WERI-Rb-1 (cell line): ENCODE measurements at regions not wholly inside any gene's neighbourhood (a gene's known extent, or its start where the extent isn't known, plus 50 kb on each side); places are given as distances from the start of the nearest gene placed in this dataset.

ENCODE experiments used
- DNase-seq: peaks from one replicate; pipeline ENCODE4 v3.0.0-alpha.2; 2020
- H3K27ac ChIP-seq: fragments of 250-450 bp; sonication (Bioruptor Pico); 2 replicates; pipeline ENCODE4 v1.5.1; 2020; ENCODE audit warnings: mild to moderate bottlenecking, moderate library complexity
- H3K27me3 ChIP-seq: fragments of 250-450 bp; sonication (Bioruptor Pico); 2 replicates; pipeline ENCODE4 v1.5.1; 2021; ENCODE audit warnings: mild to moderate bottlenecking, low read depth, moderate library complexity; ENCODE audit not compliant: insufficient read depth, severe bottlenecking
- H3K36me3 ChIP-seq: fragments of 250-450 bp; sonication (Bioruptor Pico); 2 replicates; pipeline ENCODE4 v1.5.1; 2020; ENCODE audit warnings: mild to moderate bottlenecking, moderate library complexity
- H3K4me3 ChIP-seq: 2 replicates; pipeline ENCODE4 v1.5.1; 2011; ENCODE audit warnings: low read depth, mild to moderate bottlenecking, control low read depth, low read length
- H3K9me3 ChIP-seq: fragments of 250-450 bp; sonication (Bioruptor Pico); 2 replicates; pipeline ENCODE4 v1.5.1; 2021; ENCODE audit warnings: mild to moderate bottlenecking, moderate library complexity; ENCODE audit not compliant: severe bottlenecking
- TF ChIP-seq, protein P1 (sequence below): IDR thresholded peaks from 2 replicates; pipeline ENCODE4 v1.5.1; 2011; ENCODE audit warnings: low read depth, mild to moderate bottlenecking, control low read depth, inconsistent platforms, low read length

DNA sequence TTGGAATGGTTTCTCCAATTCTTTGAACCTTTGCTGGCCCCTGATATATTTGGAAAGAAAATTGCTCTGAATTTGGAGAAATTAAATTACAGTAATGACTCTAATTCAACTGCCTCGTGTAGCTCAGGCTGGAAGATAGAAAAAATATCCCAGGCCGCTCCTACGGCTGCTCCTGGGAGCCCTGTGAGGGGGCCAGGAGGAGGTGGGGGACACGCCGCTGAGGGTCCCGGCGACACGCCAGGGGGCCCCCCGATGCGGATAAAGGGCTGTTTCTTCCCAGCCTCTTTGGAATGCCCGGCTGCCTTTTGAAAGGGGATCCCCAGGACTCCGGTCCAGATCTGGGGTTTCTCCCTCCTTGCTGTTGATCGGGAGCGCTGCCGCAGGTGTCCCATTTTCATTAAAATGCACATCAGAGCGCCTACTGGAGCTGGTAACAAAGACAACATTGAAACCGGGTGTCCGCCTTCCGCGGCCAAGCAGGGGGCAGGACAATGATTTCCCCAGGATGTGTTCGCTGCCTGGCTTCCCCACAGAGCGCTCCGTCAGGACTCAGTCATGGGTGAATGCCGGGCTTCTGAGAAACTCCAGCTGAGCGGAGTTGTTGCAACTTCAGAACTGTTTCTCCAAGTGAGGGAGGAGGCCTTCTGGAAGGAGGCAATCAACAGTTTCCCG lies 200.1 kb upstream of the KBTBD8 start:
- Histone ChIP-seq H3K4me3 (no peak overlapping the region), H3K27me3 (no peaks in the 10 kb centered on the region), H3K36me3 (no peaks in the 10 kb centered on the region), H3K9me3 (peaks cover 3% of the 10 kb centered on the region), H3K27ac (no peak overlapping the region)
- TF ChIP-seq, protein P1, sequence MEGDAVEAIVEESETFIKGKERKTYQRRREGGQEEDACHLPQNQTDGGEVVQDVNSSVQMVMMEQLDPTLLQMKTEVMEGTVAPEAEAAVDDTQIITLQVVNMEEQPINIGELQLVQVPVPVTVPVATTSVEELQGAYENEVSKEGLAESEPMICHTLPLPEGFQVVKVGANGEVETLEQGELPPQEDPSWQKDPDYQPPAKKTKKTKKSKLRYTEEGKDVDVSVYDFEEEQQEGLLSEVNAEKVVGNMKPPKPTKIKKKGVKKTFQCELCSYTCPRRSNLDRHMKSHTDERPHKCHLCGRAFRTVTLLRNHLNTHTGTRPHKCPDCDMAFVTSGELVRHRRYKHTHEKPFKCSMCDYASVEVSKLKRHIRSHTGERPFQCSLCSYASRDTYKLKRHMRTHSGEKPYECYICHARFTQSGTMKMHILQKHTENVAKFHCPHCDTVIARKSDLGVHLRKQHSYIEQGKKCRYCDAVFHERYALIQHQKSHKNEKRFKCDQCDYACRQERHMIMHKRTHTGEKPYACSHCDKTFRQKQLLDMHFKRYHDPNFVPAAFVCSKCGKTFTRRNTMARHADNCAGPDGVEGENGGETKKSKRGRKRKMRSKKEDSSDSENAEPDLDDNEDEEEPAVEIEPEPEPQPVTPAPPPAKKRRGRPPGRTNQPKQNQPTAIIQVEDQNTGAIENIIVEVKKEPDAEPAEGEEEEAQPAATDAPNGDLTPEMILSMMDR, result no peak
- DNase-seq, result no peak

DNA sequence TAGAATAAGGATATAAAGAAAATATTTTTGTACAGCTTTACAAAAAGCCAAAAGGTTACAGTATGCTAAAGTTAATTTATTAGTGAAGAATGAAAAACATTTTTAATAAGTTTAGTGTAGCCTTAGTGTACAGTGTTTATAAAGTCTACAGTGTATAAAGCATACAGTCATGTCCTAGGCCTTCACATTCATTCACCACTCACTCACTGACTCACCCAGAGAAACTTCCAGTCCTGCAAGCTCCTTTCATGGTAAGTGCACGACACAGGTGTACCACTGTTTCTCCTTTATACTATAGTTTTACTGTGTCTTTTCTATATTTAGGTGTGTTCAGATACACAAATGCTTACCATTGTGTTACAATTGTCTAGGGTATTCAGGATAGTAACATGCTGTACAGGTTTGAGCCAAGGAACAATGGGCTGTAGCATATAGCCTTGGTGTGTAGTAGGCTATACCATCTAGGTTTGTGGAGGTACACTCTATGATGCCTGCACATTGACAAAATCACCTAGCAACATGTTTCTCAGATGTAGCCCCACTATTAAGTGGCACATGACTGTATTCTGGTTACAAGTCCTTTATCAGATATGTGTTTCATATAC lies 197.1 kb upstream of the KBTBD8 start:
- peaks cover 3% of the 10 kb centered on the region for H3K9me3 ChIP-seq
- H3K4me3 ChIP-seq, result no peak overlapping the region
- no peaks in the 10 kb centered on the region for H3K27me3 ChIP-seq
- H3K36me3 ChIP-seq, result no peaks in the 10 kb centered on the region
- TF ChIP-seq, protein P1, result no peak
- no peak for DNase-seq
- no peak overlapping the region for H3K27ac ChIP-seq

DNA sequence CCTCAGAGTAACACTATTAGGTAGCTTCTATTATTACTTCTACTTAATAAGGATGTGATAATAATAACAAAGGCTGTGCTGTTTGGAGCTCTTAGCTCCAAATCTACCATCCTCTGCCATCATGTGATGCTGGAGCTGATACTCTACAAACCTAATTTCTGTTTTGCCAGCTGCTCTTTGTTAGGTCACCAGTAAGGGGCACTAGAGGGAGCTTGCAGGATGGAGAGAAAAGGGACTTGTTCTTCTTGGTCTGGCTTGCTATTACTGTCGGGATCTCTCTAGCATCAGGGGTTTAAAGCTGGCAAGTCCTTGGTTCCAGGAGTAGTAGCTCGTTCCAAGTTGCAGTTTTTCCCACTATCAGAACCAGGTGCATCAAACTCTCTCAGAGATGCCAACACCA lies 194.9 kb upstream of the KBTBD8 start:
- Histone ChIP-seq H3K9me3 (no peaks in the 10 kb centered on the region), H3K27ac (no peak overlapping the region), H3K36me3 (no peaks in the 10 kb centered on the region), H3K4me3 (no peak overlapping the region), H3K27me3 (no peaks in the 10 kb centered on the region)
- no peak for DNase-seq
- TF ChIP-seq, protein P1, result peak; percentile 42

DNA sequence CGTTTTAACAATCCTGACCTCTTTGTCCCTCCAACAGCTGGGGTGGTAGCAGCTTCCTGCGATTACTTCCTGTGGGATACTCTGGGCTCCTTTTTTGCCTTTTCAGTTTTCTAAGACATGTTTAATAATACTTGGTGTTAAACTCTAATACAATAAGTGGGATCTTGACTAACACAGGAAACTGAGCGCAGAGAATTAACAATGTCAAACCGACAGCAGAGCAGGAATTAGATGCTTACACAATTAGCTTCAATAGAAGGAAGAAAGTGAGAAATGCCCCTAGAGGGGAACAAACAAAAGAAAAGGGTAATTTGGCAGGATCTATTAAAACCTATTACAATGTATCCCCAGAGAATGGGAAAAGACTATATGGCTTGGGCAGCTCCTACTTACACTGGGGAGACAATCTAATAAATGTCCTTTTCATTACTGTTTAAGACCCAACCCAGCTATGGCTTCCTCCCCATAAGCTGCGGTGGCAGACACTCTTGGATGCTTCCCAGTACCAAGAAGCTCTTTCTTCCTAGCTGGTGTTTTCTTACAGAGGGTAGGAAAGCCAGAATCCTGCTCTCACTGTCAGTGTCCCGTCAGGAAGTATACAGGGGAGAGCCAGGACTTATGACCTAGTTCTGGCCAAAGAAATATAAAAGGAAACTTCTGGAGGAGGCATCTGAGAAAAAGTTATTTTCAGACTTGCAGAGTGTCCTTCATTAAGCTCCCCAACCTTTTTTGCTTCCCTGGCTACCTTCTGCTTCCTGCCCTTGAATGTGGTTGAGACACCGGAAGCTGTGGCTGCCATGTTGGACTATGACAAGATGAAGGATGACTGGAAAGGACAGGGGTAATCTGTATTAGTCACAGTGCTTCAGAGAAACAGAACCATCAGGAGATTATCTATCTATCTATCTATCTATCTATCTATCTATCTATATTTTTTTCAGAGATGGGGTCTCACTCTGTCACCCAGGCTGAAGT lies 194.1 kb upstream of the KBTBD8 start:
- H3K27ac ChIP-seq, result no peak overlapping the region
- no peak for DNase-seq
- TF ChIP-seq, protein P1, result no peak
- H3K36me3 ChIP-seq, result no peaks in the 10 kb centered on the region
- H3K27me3 ChIP-seq, result no peaks in the 10 kb centered on the region
- no peak overlapping the region for H3K4me3 ChIP-seq
- H3K9me3 ChIP-seq, result no peaks in the 10 kb centered on the region

DNA sequence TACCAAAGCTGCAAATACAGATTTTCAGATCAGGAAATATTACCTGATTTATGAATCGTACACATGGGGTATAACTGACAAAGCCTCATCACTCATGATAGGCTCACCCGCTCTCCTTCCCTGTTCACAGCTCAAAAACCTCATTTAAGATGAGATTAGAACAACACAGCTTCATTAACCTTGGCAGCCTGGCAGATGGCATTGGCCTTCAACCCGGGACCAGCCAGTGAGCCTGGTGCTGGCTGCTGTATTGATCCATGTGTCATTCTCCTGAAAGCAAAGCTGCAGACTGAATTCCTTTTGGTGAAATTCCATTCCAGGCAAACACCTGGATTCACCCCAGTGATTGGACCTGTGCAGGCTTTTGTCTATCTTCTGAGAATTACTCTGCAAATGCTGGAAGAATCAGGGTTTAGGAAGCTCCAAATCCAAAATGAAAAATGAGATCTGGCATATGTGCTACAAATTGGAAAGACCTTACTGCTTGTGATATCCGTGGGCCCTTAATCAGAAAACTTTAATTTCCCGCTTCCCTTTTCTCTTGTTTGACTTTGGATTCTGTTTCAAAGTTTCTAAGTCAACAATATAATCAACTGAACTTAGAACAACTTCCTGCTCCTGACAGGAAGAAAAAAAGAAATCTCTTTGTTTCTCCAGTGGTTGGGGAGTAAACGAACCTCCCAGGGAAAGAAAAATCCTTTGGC lies 189.1 kb upstream of the KBTBD8 start:
- DNase-seq, result peak; percentile 37
- Histone ChIP-seq H3K27me3 (no peaks in the 10 kb centered on the region), H3K4me3 (no peak overlapping the region), H3K9me3 (no peaks in the 10 kb centered on the region), H3K27ac (no peak overlapping the region), H3K36me3 (no peaks in the 10 kb centered on the region)
- TF ChIP-seq, protein P1, result no peak
